NCI-H128 (cell line): ENCODE measurements at regions not wholly inside any gene's neighbourhood (a gene's known extent, or its start where the extent isn't known, plus 50 kb on each side); places are given as distances from the start of the nearest gene placed in this dataset.
"Not testable (repeated sequence)": the region's sequence is repeated elsewhere in the genome, so short reads cannot be mapped to it uniquely, and the experiment has no call there.

ENCODE experiments used
- DNase-seq: peaks from one replicate; lab custom pipeline; 2025; ENCODE audit not compliant: unreplicated experiment; lab: John Stamatoyannopoulos, UW

DNA sequence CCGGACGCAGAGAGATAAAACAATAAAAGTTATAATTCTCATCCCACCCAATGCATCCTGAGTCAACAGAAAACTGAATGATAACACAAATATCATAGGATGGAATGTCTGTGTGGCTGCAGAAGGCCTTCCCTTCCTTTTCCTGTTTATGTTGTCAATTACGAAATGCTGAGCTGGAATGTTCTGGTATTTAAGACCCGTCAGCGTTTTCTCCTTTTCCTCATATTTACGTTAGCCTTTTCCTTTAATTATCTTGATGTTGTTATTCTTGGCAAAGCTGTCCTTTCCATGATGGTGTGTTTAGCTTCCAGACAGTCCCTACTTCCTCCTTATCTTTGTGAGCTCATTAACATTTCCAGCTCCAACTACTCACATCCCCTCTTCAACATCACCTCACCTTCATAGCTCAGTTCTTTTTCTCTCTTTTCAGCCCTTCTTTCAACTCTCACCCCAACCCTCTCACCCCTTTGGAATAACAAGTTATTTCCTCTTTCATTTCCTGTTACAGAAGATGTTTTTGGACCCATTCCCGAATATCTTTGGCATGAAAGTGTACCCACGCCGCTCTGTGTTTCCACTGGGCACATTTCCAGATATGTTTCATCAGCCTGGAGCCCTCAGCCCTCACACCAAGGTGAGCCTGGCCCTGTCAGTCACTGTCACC is 221.6 kb downstream of the NR2F1-AS1 start:
- no peak for DNase-seq

DNA sequence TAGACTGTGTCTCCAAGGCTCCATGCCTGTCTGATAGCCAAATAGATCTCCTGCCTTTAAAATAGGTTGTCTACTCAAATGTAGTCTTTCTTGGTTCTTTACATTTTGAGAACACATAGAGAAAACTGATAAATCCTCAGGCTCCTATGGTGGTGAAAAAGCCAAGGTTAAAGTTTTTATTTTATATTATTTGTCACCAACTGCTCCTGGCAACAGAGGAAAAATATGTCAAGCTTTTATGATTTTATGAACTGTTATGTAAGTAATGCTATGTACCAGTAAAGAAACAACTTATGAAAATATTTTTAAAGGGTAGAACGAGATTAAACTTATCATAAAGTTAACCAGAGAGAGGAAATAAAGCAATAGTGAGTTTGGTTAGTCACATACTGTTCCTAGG is 222.8 kb downstream of the NR2F1-AS1 start:
- DNase-seq: no peak

DNA sequence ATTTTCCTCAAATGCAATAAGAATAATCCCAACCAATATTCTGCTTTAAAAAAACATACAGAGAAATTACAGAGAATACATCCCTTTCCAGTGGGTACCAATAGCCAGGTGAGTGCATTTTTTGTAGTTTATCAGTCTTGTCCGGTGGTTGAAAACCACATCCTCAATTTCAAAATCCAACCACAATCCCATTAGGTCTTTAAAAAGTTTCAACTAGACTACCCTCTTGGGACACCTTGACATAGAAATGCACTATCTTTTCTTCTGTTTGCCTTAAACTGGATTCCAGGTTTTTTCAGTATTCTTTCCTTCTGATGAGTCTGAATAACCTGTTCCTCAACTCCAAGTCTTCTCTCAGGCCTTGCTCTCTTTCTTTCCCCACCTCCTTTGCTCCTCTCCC is 223.3 kb downstream of the NR2F1-AS1 start:
- no peak for DNase-seq

DNA sequence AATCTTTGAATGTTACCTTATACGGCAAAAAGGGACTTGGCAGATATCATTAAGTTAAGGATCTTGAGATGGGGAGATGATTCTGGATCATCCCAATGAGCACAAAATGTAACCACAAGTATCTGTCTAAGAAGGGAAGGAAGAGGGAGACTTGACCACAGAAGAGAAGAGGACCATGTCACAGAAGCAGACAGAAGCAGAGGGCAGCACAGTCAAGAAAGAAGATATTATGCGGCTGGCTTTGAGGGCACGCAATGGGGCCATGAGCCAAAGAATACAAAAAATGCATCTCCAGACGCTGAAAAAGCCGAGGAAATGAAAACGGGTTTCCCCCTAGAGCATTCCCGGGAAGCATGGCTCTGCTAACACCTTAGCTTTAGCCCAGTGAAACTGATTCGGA is 225.3 kb downstream of the NR2F1-AS1 start:
- DNase-seq: no peak

DNA sequence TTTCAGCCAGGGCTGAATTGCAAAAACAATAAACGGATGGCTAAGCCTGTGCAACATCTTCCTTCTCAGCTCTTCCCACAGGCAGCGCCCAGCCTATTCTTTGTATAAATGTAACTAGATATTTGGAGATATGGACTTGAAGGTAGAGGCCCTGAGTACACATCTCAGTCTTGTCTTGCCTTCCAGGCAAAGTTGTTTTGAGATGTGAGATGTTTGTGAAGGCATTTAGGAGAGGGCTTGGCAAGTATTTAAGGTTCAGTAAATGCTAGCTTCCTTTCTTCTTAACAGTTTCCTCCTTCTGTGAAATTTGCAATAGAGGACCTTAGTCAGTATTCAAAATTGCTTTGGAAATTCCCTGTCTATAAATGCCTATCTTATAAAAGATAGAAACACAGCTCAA is 228.8 kb downstream of the NR2F1-AS1 start:
- DNase-seq: no peak

DNA sequence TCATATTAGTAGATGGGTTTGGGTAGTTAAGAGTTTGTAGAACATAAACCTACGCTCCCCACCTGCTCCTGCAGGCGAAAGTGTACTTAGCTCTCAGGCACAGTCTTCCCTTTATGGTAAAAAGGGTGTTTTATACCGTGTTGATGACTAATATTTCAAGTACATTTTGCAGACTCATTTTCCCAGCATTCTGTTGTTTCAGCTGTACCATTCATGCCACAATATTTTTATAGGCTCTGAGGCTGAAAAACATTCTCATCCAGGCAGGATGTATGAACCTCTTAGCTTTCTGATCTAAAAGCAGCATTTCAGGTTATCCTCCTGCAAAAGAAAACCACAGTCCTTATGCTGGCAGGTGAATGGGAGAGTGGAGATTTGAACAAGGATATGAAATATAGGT is 231.4 kb downstream of the NR2F1-AS1 start:
- no peak for DNase-seq

DNA sequence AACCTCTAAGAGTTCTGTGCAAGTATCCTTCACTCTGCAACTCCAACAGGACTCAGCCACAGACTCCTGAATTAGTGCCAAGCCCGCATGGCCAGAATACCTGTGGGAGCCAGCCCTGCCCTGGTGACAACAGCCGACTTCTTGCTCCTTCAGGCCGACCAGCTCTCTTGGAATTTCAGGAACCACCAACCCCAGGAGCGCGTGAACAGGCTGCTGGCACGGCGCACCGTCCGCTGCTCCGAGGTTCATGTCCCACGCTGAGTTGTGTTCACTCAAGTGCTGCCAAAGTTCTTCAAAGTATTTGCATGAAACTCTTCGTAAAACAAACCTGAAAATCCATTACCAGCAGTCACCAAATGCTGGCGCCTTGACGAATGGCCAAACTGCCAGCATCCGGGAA is 232.8 kb downstream of the NR2F1-AS1 start:
- no peak for DNase-seq

DNA sequence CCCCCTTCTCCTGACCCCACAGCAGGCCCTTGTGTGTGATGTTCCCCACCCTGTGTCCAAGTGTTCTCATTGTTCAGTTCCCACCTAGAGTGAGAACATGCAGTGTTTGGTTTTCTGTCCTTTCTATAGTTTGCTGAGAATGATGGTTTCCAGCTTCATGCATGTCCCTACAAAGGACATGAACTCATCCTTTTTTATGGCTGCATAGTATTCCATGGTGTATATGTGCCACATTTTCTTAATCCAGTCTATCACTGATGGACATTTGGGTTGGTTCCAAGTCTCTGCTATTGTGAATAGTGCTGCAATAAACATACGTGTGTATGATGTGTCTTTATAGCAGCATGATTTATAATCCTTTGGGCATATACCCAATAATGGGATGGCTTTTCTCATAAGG is 234.2 kb downstream of the NR2F1-AS1 start:
- DNase-seq: not testable (repeated sequence)

DNA sequence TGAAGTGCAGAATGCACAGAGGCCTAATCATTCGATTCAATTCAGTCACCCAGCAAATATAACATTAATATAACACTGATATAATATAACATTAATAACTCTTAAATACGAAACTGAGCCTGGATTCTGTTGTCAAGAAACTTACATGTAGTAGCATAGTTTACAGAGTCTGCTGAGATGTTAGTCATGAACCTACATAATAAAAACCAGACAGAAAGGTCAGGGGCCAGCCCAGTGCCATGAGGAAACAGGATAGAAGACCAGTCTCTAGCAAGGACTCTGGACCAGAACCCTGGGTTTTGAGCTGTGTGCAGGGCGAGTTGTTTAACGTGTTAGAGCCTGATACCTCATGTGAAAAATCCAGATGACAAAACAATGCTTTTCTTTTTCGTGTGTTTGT is 234.7 kb downstream of the NR2F1-AS1 start:
- DNase-seq: no peak

DNA sequence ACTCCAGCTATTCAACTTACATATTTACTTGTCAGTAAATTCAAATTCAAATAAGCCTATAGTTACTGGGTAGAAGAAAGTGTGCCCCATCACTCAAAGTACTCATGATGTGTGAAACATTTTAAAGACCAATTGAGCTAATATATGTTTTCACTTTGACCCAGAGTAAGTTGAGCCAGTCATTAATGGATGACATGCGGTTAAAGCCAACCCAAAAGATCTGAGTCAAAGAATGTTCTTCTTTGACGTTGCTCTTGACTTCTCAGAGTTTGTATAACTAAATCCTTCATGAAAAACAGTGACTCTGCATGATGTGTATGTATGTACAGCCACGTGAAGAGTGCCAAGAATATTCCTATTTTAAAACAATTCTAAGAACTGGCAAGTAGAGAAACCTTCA is 237.4 kb downstream of the NR2F1-AS1 start:
- no peak for DNase-seq

DNA sequence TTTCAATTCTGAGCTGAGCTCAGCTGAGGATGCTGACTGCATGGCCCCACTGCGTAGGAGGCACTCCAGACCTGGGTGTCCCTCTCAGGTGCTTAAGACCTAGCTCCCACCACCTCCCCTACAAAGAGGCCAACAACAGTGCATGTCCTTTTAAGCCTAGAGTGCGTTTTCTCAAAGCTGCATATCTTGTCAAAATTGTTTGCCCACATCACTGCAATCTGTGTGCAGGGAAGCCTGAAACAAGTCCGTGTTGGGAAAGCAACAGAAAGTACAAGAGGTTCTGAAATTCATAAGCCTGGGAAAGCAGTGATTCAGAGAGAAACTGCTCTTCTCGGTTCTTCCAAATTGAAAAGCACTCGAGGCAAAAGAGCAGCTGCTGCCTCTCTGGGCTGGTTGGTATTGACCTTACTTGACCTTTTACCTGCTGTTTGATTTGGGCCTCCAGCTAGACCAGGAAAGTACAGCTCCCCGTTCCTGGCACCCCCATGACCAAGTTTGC is 238.4 kb downstream of the NR2F1-AS1 start:
- no peak for DNase-seq

DNA sequence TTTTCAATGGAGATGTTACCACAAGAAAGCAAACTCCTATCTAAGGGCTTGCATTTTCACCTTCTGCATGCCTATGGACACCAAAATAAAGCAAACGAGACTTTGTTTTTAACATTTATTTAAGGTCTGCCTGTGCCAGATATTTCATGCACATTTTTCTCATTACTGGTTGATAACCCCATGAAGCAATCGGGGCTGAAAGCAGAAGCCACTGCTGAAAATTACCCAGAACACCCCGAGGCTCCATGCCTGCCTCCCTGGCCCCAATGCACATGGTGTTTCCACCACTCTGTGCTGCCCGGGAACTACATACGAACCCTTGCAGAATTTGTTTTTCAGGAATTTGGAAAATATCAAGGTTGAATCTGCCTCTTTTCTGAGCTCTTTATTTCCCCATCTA is 240.1 kb downstream of the NR2F1-AS1 start:
- DNase-seq: no peak

DNA sequence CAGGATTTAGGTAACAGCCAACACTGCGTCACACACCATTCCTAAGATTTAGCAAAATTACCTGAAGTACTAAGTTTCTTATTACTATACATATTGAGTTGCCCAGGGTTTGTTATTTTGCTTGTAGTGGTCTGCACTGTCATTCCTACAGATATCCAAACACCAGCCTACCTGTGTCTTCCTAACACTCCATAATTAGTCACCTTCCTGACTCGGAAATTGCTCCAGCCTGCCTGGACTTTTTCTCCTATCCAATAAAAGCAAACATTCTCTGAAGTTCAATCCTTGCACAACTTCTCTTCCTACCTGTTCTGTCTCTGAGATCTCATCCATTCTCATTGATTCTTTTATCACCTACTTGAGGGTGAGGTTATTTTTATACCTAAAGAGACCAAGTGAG is 243.9 kb downstream of the NR2F1-AS1 start:
- no peak for DNase-seq

DNA sequence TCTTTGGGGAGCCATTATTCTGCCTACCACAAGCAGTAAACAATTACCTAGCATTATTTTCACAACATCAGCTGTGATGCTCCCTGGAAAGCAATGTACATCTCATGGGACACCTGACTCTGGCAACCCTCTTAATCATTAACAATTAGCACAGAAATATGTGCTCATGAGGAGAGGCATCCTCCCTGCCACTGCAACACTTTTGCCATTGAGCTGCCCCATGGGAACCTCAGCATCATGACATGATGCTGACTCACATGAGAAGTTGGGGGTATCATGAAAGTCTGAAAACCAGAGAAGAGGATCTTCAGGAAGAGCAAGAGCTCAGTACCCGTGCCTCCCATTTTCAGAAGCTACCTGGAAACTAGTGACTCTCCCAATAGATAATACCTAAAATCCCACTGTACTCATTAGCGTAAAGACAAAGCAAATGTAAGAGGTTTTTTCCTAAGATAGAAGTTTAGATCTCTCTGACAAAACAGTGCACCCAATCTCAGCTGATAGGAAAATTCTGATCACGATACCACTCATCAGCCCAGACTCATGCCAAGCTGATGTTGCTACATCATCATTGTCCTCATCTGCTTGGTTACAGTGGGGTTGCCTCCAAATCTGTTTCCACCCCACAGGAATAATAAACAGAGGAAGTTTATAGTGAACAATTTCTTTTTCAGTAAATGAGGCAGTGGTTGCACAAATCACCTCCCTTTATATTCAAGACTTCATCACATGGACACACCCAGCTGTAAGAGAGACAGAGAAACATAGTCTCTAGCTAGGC is 244.5 kb downstream of the NR2F1-AS1 start:
- DNase-seq: no peak

DNA sequence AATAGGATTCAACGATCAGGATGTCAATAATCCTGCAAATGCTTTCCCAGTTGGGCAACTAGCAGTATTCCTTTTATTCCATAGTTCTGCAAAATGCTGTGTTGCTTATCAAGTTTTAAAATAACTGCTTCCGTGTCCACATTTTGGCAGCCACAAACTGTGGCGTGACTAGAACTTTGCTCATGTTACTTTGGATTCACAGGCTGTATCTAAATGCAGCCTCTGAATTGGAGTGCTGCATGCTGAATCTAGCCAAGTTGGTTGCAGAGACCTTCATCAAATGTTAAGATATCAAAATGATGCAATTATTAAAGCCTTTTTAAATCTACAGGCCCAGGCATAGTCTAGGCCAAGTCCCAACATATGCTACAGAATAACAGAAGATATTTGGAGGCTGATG is 249.2 kb downstream of the NR2F1-AS1 start:
- no peak for DNase-seq

DNA sequence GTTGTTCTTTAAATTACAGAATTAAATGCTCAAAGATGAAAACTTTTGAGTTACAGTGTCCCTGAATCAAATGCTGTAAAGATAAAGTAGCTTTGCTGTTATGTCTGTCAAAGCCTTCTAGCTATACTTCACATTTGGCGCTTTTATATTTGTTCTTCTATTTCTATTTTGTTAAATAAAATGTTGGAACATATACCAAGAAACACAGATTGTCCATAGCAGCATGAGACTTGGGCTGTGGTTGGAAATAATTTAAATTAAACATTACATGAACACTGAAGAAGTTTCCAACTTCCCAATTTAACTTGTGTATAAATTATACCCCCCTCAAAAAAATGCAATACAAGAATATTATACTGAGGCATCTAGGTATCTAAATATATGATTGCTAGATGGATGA is 249.8 kb downstream of the NR2F1-AS1 start:
- no peak for DNase-seq

DNA sequence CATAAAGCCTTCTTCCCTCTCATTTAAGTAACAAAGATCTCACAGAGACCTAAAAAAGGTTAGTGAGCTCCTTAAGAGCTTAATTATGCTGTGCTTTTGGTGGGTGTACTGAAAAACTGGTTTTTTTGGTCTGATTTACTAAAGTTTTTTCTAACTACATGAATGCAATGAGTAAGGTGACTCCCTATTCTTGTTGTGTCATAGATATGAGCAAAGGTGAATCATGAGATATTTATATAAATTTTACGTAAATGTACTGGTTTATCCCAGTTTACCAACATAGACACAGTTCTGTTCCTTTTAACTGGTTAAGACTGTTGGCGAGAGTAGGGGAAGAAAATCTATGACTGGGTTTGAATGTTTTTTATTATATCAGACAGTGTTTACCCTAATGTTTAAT is 250.5 kb downstream of the NR2F1-AS1 start:
- DNase-seq: no peak

DNA sequence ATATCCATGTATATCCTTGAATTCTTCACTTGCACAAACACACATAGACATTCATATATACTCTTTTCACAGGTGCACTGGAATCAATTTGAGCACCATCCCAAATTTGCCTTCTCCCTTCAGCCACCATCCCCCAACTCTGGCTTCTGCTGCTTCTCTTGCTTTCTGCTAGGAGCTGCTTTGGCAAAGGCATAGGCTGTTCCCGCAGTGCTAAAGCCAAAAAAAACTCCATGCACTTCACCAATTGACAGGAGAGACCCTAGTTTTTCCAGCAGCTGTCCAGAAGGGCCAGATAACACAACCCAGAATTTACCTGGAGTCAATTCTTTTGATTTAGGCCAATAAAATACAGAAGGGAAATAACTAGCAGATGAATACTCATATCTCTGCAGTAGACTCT is 251.3 kb downstream of the NR2F1-AS1 start:
- no peak for DNase-seq

DNA sequence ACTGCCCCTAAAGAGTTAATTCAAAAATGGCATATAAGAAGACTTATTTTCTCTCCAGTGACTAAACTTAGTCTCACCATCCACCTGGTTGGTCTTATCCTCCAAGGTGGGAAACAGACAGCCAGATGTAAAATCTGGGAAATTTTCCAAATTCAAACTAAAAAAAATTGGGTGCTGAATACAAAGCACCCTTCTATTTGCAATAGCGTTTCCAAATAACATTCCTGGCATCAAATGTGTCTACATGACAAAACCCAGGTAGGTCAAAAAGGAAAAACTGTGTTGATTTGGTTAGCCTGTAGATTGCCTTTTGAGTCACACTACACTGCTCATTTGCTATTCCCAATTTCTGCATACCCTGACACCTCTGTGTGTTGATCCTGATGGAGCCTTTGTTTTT is 252.2 kb downstream of the NR2F1-AS1 start:
- no peak for DNase-seq

DNA sequence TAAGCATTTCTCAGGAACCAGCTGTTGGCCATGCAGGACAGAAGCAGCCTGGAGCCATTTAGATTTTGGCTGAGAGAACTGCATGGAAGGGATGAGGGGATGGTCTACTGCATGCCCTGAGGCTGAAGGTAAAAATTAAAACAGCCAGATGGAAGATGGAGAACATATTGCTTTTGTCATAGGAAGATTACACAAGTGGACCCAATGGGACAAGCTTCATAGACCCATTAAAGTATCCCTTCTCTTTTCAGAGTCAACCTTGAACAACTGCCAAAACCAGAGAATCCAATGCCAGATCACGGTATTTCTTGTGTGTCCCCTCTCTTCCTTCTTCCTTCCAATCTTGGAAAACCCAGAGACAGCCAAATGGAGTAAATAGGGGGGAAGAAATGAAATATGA is 253.4 kb downstream of the NR2F1-AS1 start:
- DNase-seq: no peak

DNA sequence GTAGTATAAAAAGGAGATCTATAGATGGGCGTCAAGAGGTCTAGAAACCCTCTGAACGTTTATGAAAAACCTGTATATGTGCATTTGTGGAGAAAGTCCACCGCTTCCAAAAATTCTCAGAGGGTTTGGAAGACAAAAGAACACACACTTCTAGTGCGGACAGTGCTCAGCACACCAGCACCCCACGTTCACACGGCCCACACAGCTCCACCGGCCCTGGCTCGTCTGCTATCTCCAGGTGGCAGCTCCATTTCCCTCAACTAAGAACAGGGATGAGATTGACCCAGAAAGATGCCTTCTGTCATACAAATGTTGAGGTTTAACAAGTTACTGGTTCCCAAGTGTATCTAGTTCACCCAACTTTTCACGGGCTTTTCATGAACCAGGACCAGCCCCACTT is 255.1 kb downstream of the NR2F1-AS1 start:
- DNase-seq: no peak

DNA sequence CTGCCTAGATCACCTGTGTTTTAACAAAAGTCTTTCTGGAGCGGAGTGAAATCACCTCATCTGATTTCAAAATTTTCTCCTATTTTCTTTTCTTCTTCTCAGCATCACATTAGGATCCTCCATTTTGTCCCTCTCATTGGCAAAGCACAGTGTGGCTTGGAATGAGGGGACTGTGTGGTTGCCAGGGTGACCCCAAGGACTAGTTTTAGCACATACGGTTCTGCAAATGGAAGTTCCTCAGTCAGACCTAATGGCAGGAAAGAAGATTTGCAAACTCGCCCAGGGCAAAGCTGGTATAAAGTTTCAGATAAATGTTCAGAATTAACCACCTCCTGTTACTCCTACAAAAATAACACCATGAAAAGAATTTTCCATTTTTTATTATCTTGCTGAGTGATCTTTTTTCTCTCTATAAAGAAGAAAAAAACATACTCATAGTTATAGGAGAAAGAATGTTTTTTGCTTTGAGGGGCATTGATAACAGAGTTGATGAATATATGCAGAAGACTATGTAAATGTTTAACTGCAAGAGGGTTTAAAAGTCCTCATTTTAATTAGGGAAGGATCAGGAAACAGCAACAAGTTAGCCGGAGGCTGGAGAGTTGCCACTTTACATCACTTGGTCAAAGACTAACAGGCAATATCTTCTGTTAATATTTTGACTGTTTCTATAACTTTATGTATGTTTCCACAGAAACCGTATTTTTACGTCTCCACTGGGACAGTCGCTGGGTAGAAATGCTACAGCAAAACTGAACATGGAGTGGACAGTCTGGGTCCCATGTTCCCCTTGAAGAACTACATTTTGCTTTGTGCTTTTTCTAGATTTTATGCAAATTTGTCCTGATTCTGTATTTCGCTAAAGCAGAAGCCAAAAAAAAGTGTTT is 257.8 kb downstream of the NR2F1-AS1 start:
- DNase-seq: no peak
